K562 (cell line): ENCODE measurements at regions not wholly inside any gene's neighbourhood (a gene's known extent, or its start where the extent isn't known, plus 50 kb on each side); places are given as distances from the start of the nearest gene placed in this dataset.

ENCODE experiments used
- DEAF1 ChIP-seq: fragments of 450-650 bp; formaldehyde crosslinking; IDR thresholded peaks from 2 replicates; pipeline ENCODE4 v1.4.0; 2020; ENCODE audit warnings: mild to moderate bottlenecking, moderate library complexity
- MTA2 ChIP-seq: fragments of 450-650 bp; IDR thresholded peaks from 2 replicates; pipeline ENCODE4 v1.6.1; 2016; ENCODE audit warnings: low read depth
- ZBTB5 ChIP-seq: fragments of 450-650 bp; IDR thresholded peaks from 2 replicates; pipeline ENCODE4 v1.6.1; 2017; ENCODE audit warnings: antibody characterized with exemption
- ZNF165 ChIP-seq: fragments of 250-450 bp; sonication (Bioruptor Pico); IDR thresholded peaks from 2 replicates; pipeline ENCODE4 v1.4.0; 2020; ENCODE audit warnings: borderline replicate concordance
- ZNF518B ChIP-seq: fragments of 250-450 bp; sonication (Bioruptor Pico); IDR thresholded peaks from 2 replicates; pipeline ENCODE4 v1.5.0; 2021; ENCODE audit warnings: mild to moderate bottlenecking, moderate library complexity

DNA sequence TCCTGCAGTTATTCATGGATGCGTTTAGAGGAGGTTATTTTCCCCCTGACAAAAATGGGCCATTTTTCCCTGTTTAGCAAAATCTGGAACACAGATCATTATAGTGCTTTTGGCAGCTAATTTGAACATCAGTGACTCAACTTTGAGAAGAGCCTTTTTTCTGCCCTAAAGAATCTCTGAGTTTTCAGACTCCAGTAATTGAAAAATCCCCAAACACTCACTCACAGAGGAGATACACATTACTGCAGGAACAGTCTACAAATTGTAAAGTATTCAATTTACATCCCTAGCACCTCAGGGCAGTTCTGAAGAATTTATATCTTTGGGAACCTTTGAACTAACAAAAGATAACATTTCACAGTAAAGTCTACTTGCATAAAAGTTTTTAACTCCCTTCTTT, 966.6 kb upstream of the SLC35B3 start (continued):
- TF ChIP-seq MTA2 = no peak
- no peak for TF ChIP-seq DEAF1 (CRISPR knock-in tag)
- no peak for TF ChIP-seq ZBTB5
- no peak for TF ChIP-seq ZNF518B (CRISPR knock-in tag)
- TF ChIP-seq ZNF165 (CRISPR knock-in tag) = no peak
